IPS-NIHi11 (cell line): ENCODE measurements at regions not wholly inside any gene's neighbourhood (a gene's known extent, or its start where the extent isn't known, plus 50 kb on each side); places are given as distances from the start of the nearest gene placed in this dataset.

Experiments
- DNase-seq: peaks from one replicate; pipeline ENCODE4 v3.0.0; 2012; ENCODE audit warnings: mixed read lengths, low spot score

- DNase-seq = no peak
These were observed 401.1 kb upstream of the LYPLAL1 start for GRCh38 chr1:218772575-218772974.

GRCh38 chr1:218775501-218776021 lies 398.1 kb upstream of the LYPLAL1 start:
- no peak for DNase-seq

GRCh38 chr1:218778257-218779126 lies 395.2 kb upstream of the LYPLAL1 start:
- DNase-seq = no peak

GRCh38 chr1:218779341-218780100 lies 394.2 kb upstream of the LYPLAL1 start:
- DNase-seq = no peak

- DNase-seq = no peak
These were observed 390.5 kb upstream of the LYPLAL1 start for GRCh38 chr1:218783131-218783530.

- DNase-seq = no peak
These were observed 389.8 kb upstream of the LYPLAL1 start for GRCh38 chr1:218783916-218784315.

- DNase-seq = no peak
These were observed 387.8 kb upstream of the LYPLAL1 start for GRCh38 chr1:218785928-218786327.

- DNase-seq = no peak
These were observed 385.9 kb upstream of the LYPLAL1 start for GRCh38 chr1:218787826-218788225.

GRCh38 chr1:218796773-218797172 lies 376.9 kb upstream of the LYPLAL1 start:
- DNase-seq = no peak

GRCh38 chr1:218802799-218803198 lies 370.9 kb upstream of the LYPLAL1 start:
- no peak for DNase-seq

- DNase-seq = no peak
These were observed 370.2 kb upstream of the LYPLAL1 start for GRCh38 chr1:218803351-218803997.

- no peak for DNase-seq
These were observed 369.5 kb upstream of the LYPLAL1 start for GRCh38 chr1:218804014-218804785.

- DNase-seq = no peak
These were observed 364.6 kb upstream of the LYPLAL1 start for GRCh38 chr1:218809061-218809460.

- no peak for DNase-seq
These were observed 364.1 kb upstream of the LYPLAL1 start for GRCh38 chr1:218809625-218810024.

- DNase-seq = no peak
These were observed 363.4 kb upstream of the LYPLAL1 start for GRCh38 chr1:218810306-218810705.

- no peak for DNase-seq
These were observed 362.2 kb upstream of the LYPLAL1 start for GRCh38 chr1:218811497-218811896.

- no peak for DNase-seq
These were observed 361.3 kb upstream of the LYPLAL1 start for GRCh38 chr1:218812360-218812759.

GRCh38 chr1:218813237-218813636 lies 360.4 kb upstream of the LYPLAL1 start:
- DNase-seq = no peak

- no peak for DNase-seq
These were observed 358.6 kb upstream of the LYPLAL1 start for GRCh38 chr1:218815076-218815475.

GRCh38 chr1:218817071-218817470 lies 356.6 kb upstream of the LYPLAL1 start:
- DNase-seq = peak; percentile 10

- DNase-seq = no peak
These were observed 355.8 kb upstream of the LYPLAL1 start for GRCh38 chr1:218817691-218818465.
